H9 (cell line): ENCODE measurements at regions not wholly inside any gene's neighbourhood (a gene's known extent, or its start where the extent isn't known, plus 50 kb on each side); places are given as distances from the start of the nearest gene placed in this dataset.

Source experiments
- DNase-seq: peaks from one replicate; pipeline ENCODE4 v3.0.0-alpha.2; 2017
- H2AFZ ChIP-seq: one replicate; pipeline ENCODE4 v1.6.1; 2013; ENCODE audit warnings: mild to moderate bottlenecking, low read length, control low read depth, moderate library complexity
- H2AK5ac ChIP-seq: 2 replicates; pipeline ENCODE4 v1.6.1; 2013; ENCODE audit warnings: low read length, control low read depth, mixed read lengths; ENCODE audit not compliant: insufficient read length
- H2BK120ac ChIP-seq: one replicate; pipeline ENCODE4 v1.6.1; 2013; ENCODE audit warnings: low read depth, mild to moderate bottlenecking, low read length, control low read depth, inconsistent platforms; ENCODE audit not compliant: poor library complexity, severe bottlenecking
- H2BK12ac ChIP-seq: 2 replicates; pipeline ENCODE4 v1.6.1; 2013; ENCODE audit warnings: low read length, control low read depth, mixed read lengths, low read depth; ENCODE audit not compliant: insufficient read length
- H2BK15ac ChIP-seq: 2 replicates; pipeline ENCODE4 v1.6.1; 2013; ENCODE audit warnings: low read depth, low read length, control low read depth
- H2BK20ac ChIP-seq: one replicate; pipeline ENCODE4 v1.6.1; 2013; ENCODE audit warnings: low read depth, mild to moderate bottlenecking, low read length, control low read depth, inconsistent platforms; ENCODE audit not compliant: poor library complexity, severe bottlenecking
- H2BK5ac ChIP-seq: 2 replicates; pipeline ENCODE4 v1.6.1; 2013; ENCODE audit warnings: low read length, control low read depth, mixed read lengths; ENCODE audit not compliant: insufficient read length
- H3K14ac ChIP-seq: 2 replicates; pipeline ENCODE4 v1.6.1; 2013; ENCODE audit warnings: low read length, control low read depth; ENCODE audit not compliant: insufficient read depth
- H3K18ac ChIP-seq: 2 replicates; pipeline ENCODE4 v1.6.1; 2013; ENCODE audit warnings: low read depth, mild to moderate bottlenecking, mixed read lengths, low read length, control low read depth; ENCODE audit not compliant: insufficient read length
- H3K23ac ChIP-seq: 2 replicates; pipeline ENCODE4 v1.6.1; 2013; ENCODE audit warnings: low read length, control low read depth, mixed read lengths, low read depth; ENCODE audit not compliant: insufficient read length
- H3K23me2 ChIP-seq: 2 replicates; pipeline ENCODE4 v1.6.1; 2013; ENCODE audit warnings: low read depth, mild to moderate bottlenecking, mixed read lengths, low read length, control low read depth; ENCODE audit not compliant: insufficient read length, poor library complexity, severe bottlenecking
- H3K27ac ChIP-seq: 2 replicates; pipeline ENCODE4 v1.5.1; 2013; ENCODE audit warnings: low read length, control low read depth, mixed read lengths, low read depth; ENCODE audit not compliant: insufficient read length
- H3K27me3 ChIP-seq: 2 replicates; pipeline ENCODE4 v1.6.1; 2013; ENCODE audit warnings: low read length, control low read depth, inconsistent platforms; ENCODE audit not compliant: insufficient read depth
- H3K4ac ChIP-seq: 2 replicates; pipeline ENCODE4 v1.6.1; 2013; ENCODE audit warnings: low read depth, mild to moderate bottlenecking, control low read depth, inconsistent platforms, low read length, moderate library complexity
- H3K4me1 ChIP-seq: 2 replicates; pipeline ENCODE4 v1.6.1; 2013; ENCODE audit warnings: low read length, control low read depth, inconsistent platforms; ENCODE audit not compliant: insufficient read depth
- H3K4me2 ChIP-seq: 2 replicates; pipeline ENCODE4 v1.6.1; 2013; ENCODE audit warnings: low read length, control low read depth, mixed read lengths; ENCODE audit not compliant: insufficient read length, insufficient read depth
- H3K56ac ChIP-seq: 2 replicates; pipeline ENCODE4 v1.6.1; 2013; ENCODE audit warnings: low read depth, mild to moderate bottlenecking, mixed read lengths, low read length, control low read depth; ENCODE audit not compliant: insufficient read length
- H3K79me1 ChIP-seq: 2 replicates; pipeline ENCODE4 v1.6.1; 2013; ENCODE audit warnings: low read depth, mild to moderate bottlenecking, moderate library complexity, low read length, control low read depth, inconsistent platforms; ENCODE audit not compliant: insufficient read depth, poor library complexity, severe bottlenecking
- H3K79me2 ChIP-seq: 2 replicates; pipeline ENCODE4 v1.6.1; 2013; ENCODE audit warnings: low read length, control low read depth, inconsistent platforms; ENCODE audit not compliant: insufficient read depth
- H3K9ac ChIP-seq: 2 replicates; pipeline ENCODE4 v1.6.1; 2013; ENCODE audit warnings: low read length, control low read depth, mixed read lengths; ENCODE audit not compliant: insufficient read length; ENCODE audit errors: extremely low read depth
- H3K9me3 ChIP-seq: one replicate; pipeline ENCODE4 v1.6.1; 2013; ENCODE audit warnings: low read depth, low read length, inconsistent platforms; ENCODE audit not compliant: control insufficient read depth
- H3T11ph ChIP-seq: one replicate; pipeline ENCODE4 v1.6.1; 2013; ENCODE audit warnings: mild to moderate bottlenecking, low read length, control low read depth, inconsistent platforms
- H4K20me1 ChIP-seq: one replicate; pipeline ENCODE4 v1.6.1; 2013; ENCODE audit not compliant: control insufficient read depth, insufficient read length, insufficient read depth
- H4K5ac ChIP-seq: 2 replicates; pipeline ENCODE4 v1.6.1; 2013; ENCODE audit warnings: low read depth, mild to moderate bottlenecking, mixed read lengths, low read length, control low read depth; ENCODE audit not compliant: insufficient read length
- H4K8ac ChIP-seq: replicated peaks from 2 replicates; pipeline ENCODE4 v1.6.1; 2013; ENCODE audit warnings: low read length, control low read depth, mixed read lengths, low read depth; ENCODE audit not compliant: insufficient read length
- H4K91ac ChIP-seq: 2 replicates; pipeline ENCODE4 v1.6.1; 2013; ENCODE audit warnings: low read depth, mild to moderate bottlenecking, moderate library complexity, mixed read lengths, low read length, control low read depth; ENCODE audit not compliant: insufficient read length
- H3K27ac Mint-ChIP-seq, 3 experiments: 2 replicates in 2 of 3; 3 replicates in 1 of 3; pipeline ENCODE4 v1.8.0; 2020 to 2021; ENCODE audit warnings: mixed read lengths in 3 of 3, mild to moderate bottlenecking in 1 of 3, moderate library complexity in 1 of 3
- H3K27me3 Mint-ChIP-seq: 2 replicates; pipeline ENCODE4 v1.8.0; 2021; ENCODE audit warnings: low read depth, mild to moderate bottlenecking, moderate library complexity, mixed read lengths
- H3K36me3 Mint-ChIP-seq, 3 experiments: 2 replicates in 2 of 3; 3 replicates in 1 of 3; pipeline ENCODE4 v1.8.0; 2020 to 2021; ENCODE audit warnings: low read depth in 3 of 3, mixed read lengths in 3 of 3; ENCODE audit not compliant: insufficient read depth in 1 of 3
- H3K4me1 Mint-ChIP-seq, 2 experiments: 2 replicates each; pipeline ENCODE4 v1.8.0; 2020; ENCODE audit warnings: mixed read lengths in 2 of 2
- H3K4me3 Mint-ChIP-seq, 2 experiments: 2 replicates in 1 of 2; 3 replicates in 1 of 2; pipeline ENCODE4 v1.8.0; 2020 to 2021; ENCODE audit warnings: mild to moderate bottlenecking in 2 of 2, mixed read lengths in 2 of 2, moderate library complexity in 1 of 2
- H3K9me3 Mint-ChIP-seq, 2 experiments: 2 replicates in 1 of 2; 3 replicates in 1 of 2; pipeline ENCODE4 v1.8.0; 2020; ENCODE audit warnings: mild to moderate bottlenecking in 2 of 2, mixed read lengths in 2 of 2, moderate library complexity in 1 of 2
- WGBS: extraction: QIAGEN DNeasy Blood & Tissue Kit; methylation state at CpG from one replicate; pipeline ENCODE4 v1.1.7; 2013; ENCODE audit warnings: missing lambda C conversion rate, low lambda C conversion rate, mixed read lengths; ENCODE audit not compliant: insufficient read length; ENCODE audit errors: extremely low coverage; 5-methylcytosine and 5-hydroxymethylcytosine counted together
- TF ChIP-seq, protein P1 (sequence below): fragments of 200-600 bp; sonication (generic); conservative IDR thresholded peaks from 3 replicates; pipeline ENCODE4 v1.8.0; 2021; ENCODE audit warnings: antibody characterized with exemption, mild to moderate bottlenecking

DNA sequence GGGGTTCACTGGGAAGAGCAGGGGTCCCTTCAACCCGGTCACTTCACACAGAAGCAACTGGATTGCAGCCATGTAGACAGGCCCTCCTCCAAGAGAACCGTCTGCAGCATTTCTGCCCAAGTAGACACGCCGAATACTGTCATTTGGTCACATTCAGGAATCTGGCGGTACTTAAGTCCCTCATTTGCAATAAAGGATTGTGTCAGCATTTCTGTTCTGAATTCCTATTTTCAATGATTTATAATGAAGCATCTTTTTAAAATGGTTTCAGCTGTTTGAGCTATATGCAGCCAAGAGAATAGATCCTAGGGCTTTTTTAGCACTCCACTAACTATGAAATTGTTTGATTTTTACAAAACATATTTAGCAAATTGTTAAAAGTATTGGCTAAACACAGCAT, 143.5 kb upstream of the SOX1 start:
- Histone ChIP-seq H2BK20ac (no peak overlapping the region), H3K27ac (no peak overlapping the region), H3K23me2 (no peaks in the 10 kb centered on the region), H4K5ac (no peak overlapping the region), H3K18ac (no peak overlapping the region), H2AK5ac (no peak overlapping the region), H2BK15ac (no peak overlapping the region), H3K79me2 (no peaks in the 10 kb centered on the region), H2BK12ac (no peak overlapping the region), H3K56ac (no peak overlapping the region), H3K27me3 (no peaks in the 10 kb centered on the region), H3K14ac (no peak overlapping the region), H3T11ph (no peak overlapping the region), H2AFZ (no peak overlapping the region), H3K9ac (no peak overlapping the region), H2BK5ac (no peak overlapping the region), H3K9me3 (no peaks in the 10 kb centered on the region), H3K4me2 (no peak overlapping the region), H4K8ac (no peak overlapping the region), H3K23ac (no peak overlapping the region), H3K79me1 (no peaks in the 10 kb centered on the region), H3K4ac (no peak overlapping the region), H4K20me1 (no peaks in the 10 kb centered on the region), H2BK120ac (no peak overlapping the region), H3K4me1 (peaks cover 2% of the 10 kb centered on the region; the same call in 1 of the 2 replicates), H4K91ac (no peak overlapping the region)
- Mint-ChIP-seq H3K9me3 (no peaks in the 10 kb centered on the region), H3K4me1 (peaks cover 9 to 16% of the 10 kb centered on the region in 2 experiments; a peak in 3 of 4 replicates), H3K36me3 (no peaks in the 10 kb centered on the region; a peak in 2 of 7 replicates), H3K4me3 (no peak overlapping the region), H3K27ac (no peak overlapping the region), H3K27me3 (peaks cover 46% of the 10 kb centered on the region)
- no CpG with 5 or more reads among the region's 5 CpGs for whole genome bisulfite sequencing
- peak; percentile 7 for DNase-seq
- TF ChIP-seq, protein P1, sequence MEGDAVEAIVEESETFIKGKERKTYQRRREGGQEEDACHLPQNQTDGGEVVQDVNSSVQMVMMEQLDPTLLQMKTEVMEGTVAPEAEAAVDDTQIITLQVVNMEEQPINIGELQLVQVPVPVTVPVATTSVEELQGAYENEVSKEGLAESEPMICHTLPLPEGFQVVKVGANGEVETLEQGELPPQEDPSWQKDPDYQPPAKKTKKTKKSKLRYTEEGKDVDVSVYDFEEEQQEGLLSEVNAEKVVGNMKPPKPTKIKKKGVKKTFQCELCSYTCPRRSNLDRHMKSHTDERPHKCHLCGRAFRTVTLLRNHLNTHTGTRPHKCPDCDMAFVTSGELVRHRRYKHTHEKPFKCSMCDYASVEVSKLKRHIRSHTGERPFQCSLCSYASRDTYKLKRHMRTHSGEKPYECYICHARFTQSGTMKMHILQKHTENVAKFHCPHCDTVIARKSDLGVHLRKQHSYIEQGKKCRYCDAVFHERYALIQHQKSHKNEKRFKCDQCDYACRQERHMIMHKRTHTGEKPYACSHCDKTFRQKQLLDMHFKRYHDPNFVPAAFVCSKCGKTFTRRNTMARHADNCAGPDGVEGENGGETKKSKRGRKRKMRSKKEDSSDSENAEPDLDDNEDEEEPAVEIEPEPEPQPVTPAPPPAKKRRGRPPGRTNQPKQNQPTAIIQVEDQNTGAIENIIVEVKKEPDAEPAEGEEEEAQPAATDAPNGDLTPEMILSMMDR: no peak
